Superior temporal gyrus (tissue), 1 donor: ENCODE measurements at regions not wholly inside any gene's neighbourhood (a gene's known extent, or its start where the extent isn't known, plus 50 kb on each side); places are given as distances from the start of the nearest gene placed in this dataset.
A peak's percentile ranks its signal among the peaks of the same experiment; 100 is the strongest.
"Not testable (repeated sequence)": the region's sequence is repeated elsewhere in the genome, so short reads cannot be mapped to it uniquely, and the experiment has no call there.

ENCODE experiments used
- DNase-seq: peaks from one replicate; pipeline ENCODE4 v3.0.0-alpha.2; 2016; ENCODE audit errors: extremely low spot score

DNA sequence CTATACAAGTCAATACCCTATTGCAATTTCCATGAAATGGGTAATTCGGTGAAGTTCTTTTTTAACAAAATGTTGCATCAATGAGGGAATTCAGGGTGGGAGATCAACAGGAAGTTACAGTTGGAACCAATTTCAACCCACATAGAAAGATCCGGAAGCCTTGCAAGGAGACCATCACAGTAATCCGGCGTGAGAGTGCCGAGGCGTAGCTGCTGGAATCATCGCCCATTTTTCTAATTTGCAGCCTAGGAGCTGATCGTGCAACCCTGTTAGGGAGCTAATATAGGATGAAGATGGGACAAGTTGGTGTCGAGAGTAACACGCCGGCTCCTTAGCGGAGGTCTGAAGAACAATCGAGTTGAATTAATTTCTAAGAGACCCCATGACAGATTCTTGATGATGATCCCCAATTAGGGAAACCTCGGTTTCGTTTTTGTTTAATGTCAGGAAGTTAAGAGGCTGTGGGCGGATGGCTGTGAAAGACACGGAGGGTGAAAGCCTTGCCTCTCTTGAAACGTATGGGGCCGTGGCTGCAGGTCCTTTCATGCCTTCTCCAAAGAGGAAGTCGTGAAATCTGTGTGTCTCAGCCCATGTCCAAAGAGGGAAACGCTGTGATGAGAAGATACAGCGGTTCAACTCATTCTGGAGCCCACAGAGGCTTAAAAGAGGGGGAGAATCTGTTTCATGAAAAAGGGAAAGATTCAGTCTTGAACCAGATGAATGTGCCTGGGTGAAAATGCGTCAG lies 51.2 kb upstream of the CARD11 start:
- DNase-seq: no peak

- DNase-seq: no peak
Observed at GRCh38 chr7:3097734-3098133, 54.1 kb upstream of the CARD11 start.

DNA sequence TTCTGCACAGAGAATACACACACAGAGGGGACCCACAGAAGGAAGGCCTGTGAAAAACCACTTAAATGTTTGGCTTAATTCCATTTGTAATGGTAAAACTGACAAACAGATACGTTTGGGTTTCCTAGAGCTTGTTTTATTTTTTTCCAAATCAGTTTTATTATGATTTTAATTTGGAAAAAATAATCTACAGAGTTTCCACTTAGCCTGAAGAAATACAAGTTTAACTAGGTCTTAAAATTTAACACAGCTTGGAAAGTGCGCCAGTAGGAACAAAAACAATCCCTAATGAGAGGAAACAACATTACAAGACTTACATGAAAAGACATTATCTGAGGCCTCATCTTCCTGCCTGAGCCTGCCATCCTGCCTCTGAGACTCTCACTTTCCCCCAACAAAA lies 58.5 kb upstream of the CARD11 start:
- DNase-seq: no peak

GRCh38 chr7:3103614-3104398 lies 60.1 kb upstream of the CARD11 start:
- DNase-seq: peak; percentile 22

DNA sequence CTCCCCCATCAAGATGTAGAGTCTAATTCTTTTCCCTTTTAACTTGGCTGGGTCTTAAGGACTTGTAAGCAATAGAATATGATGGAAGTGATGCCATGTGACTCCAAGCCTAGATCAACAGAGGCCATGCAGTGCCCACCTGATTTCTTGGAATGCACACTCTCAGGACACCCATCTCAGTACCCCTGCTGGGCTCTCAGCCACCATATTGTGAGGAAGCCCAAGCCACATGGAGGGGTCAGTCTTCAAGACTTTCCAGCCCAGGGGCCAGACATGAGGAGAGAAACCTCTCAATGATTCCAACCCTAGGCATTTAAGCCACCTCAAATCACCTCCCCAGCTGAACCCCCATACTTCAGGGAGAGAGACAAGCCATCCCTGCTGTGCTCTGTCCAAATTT lies 62.2 kb upstream of the CARD11 start:
- no peak for DNase-seq

DNA sequence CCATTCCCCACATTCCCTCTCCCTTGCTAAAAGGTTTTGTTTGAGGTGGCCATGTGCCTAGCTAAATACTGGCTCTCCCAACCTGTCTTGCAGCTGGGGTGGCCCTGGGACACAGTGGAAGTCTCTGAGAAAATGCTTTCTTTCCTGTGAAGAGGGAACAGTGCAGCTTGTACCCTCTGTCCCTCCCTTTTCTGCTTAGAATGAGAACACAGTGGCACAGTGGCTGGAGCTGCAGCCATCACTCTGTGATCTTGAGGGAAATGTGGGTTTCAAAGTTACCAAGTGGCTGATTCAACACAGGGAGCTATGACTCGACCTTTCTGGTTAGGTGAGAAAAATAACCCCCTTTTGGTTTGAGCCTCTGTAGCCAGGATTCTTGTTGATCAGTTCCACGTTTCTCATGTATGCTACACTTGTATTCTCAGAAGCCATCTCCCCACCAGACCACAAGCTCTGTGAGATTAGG lies 62.7 kb upstream of the CARD11 start:
- DNase-seq: no peak

- DNase-seq: no peak
Observed at GRCh38 chr7:3107228-3107763, 63.6 kb upstream of the CARD11 start.

GRCh38 chr7:3107889-3108570 lies 64.4 kb upstream of the CARD11 start:
- no peak for DNase-seq

- no peak for DNase-seq
Observed at GRCh38 chr7:3109311-3109915, 65.7 kb upstream of the CARD11 start.

DNA sequence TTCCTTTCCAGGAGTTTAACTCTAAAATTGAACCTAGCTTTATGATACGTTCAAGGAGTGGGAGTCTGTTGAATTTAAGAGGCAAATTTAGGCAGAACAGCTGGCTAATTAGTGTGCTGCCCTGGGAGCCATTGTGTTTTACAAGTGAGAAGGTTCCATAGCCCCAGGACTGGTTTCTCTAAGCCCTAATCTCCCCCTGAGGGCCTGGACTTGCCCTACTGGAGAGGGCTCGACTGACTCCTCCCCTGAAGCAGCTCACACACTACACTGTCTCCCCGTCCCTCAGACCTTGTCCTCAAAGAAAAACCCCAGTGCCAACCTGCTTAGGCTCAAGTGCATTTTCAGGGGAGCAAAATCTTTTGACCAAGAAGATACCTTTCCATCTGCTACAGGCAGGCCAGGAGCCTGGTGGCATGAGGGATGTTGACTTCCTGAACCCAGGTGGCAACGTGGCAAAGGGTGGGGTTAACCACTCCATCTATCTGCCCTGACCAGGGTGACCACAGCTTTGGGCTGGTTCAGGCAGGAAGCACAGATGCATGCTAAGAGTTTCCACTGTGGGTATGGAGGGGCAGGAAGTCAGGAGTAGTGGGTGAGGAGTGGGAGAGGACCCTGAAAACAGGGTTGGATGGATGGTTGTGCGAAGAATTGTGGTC lies 68.9 kb upstream of the CARD11 start:
- DNase-seq: no peak

DNA sequence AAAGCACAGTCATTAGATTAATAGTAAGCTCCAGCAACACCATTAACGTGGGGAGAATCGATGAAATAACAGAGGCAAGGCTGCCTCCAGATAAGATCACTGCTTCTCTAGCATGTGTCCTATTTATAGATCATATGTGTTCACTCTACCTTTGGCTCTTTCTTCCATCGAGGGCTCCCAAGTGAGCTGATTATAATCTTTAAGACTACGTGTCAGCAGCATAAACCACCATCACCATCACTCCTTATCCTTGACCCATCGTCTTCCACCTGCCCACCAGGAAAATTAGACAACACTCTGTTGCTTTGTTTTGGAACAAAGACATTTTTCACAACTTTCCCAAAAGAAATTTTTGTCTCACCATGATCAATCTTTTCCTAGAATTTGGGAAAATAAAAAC lies 71.2 kb upstream of the CARD11 start:
- DNase-seq: no peak

GRCh38 chr7:3117081-3117480 lies 73.4 kb upstream of the CARD11 start:
- no peak for DNase-seq

DNA sequence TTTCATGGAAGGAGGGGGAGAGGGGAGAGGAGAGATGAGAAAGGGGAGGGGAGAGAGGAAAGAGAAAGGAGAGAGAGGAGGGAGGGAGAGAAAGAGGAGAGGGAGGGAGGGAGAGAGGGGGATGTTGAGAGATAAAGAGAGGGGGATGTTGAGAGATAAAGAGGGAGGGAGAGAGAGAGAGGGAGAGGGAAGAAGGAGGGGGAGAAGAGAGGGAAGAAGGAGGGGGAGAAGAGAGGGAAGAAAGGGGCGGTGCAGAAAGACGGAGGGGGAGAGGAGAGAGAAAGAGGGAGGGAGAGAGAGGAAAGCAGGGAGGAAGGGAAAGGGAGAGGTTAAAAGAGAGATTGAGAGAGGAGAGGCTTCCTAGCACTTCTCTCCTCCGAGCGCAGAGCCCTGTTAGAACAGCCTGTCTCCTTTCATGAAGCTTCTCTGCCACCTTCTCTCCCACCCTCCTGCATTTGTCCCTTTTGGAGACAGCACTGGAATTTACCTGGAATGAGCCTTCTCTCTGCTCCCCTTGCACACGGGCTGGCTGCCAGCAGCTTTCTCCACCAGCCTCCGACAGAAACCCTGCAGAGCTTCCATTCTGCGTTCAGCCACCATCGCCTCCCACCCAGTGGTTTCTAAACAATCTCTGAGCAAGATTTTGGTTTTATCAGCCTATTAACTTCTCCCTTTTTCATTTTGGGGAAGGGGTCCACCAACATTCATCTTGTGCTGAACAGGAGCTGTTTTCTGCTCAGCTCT lies 74.0 kb upstream of the CARD11 start:
- DNase-seq: no peak

GRCh38 chr7:3119352-3119927 lies 75.8 kb upstream of the CARD11 start:
- not testable (repeated sequence) for DNase-seq

DNA sequence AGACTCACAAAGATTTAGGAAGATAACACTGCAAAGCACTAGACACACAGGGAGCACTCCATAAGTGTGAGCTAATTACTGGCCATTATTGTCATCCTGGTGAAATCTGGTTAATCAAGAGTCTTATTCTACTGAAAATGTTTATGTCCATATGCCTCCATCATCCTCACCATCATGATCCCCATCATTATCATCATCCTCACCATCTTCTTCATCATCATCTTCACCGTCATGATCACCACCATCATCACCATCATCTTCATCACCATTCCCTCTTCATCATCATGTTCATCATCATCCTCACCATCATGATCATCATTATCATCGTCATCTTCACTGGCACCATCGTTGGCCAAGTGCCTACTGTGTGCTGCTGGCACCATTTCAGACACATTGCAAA lies 76.3 kb upstream of the CARD11 start:
- DNase-seq: no peak

- DNase-seq: no peak
Observed at GRCh38 chr7:3120513-3120912, 76.8 kb upstream of the CARD11 start.

GRCh38 chr7:3128857-3129490 lies 85.3 kb upstream of the CARD11 start:
- no peak for DNase-seq

GRCh38 chr7:3133811-3134385 lies 90.2 kb upstream of the CARD11 start:
- no peak for DNase-seq

DNA sequence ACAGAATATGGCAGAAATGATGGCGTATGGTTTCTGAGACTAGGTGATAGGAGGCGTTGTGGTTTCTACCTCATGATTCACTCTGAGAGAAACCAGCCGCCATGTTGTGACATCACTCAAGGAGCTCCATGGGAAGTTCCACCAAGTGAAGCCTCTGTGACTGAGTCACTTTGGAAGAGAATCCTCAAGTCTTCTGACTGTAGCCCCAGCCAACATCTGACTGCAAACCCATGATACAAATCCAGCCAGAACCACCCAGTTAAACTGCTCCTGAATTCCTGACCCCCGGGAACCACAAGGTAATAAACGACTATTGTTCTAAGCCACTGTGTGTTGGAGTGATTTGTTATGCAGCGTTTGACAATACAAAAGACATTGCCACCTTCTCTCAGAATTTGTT lies 91.1 kb upstream of the CARD11 start:
- DNase-seq: no peak
